COR-L47 (cell line): ENCODE measurements at regions not wholly inside any gene's neighbourhood (a gene's known extent, or its start where the extent isn't known, plus 50 kb on each side); places are given as distances from the start of the nearest gene placed in this dataset.

ENCODE experiments used
- DNase-seq: peaks from one replicate; lab custom pipeline; 2025; lab: John Stamatoyannopoulos, UW

DNA sequence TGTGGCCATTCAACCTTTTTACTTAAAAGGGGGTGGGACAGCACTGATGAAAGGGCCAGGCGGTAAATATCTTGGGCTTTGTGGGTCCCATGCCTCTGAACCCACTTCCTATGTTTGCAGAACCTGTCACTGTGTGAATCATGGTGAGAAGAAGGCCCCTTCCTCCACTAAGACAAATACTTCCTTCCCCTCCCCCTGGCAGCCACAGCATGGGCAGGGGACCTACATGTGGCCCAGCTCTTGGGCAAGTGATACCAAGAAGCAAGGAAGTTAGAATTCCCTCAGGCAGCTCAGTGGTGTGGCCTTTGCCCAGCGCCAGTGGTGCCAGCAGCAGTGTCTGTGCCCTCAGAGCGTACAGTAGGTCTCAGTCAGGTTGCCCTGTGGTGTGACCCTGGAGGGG lies 168.6 kb downstream of the TRIM33 start:
- DNase-seq = no peak

DNA sequence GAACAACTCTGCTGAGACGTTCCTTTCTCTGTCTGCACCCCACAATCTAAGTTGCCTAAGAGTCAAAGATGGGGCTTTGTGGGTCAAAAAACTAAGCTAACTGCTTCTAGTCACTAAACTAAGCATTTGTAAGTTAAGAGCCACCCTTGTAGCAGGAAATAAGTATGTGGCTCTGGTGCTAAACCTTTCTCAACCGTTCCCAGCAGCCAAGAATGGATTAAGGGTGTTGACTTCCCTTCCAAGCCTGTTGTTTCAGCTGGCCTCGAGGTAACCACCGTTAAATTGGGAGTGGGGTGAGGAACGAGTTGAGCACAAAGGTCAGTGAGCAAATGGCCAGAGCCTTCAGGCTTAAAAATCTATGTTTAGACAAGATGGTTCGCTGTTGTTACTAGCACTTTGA lies 169.1 kb downstream of the TRIM33 start:
- DNase-seq = no peak

DNA sequence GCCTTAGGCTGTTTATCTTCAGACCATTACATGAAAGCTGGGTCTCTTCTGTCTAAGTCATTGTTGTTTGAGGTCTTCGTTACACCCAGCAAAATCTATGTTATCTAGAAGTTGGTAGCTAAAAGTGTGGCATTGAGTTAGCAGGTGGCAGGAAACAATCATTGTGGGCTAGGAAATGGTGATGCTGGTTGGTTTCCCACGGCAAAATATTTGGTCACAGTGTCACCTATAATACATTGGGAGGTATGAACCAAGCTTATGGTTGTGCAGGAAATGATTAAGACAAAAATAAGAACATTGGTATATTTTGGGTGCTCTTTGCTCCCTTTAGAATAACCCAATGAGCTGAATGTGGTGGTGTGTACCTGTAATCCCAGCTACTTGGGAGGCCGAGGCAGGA lies 169.7 kb downstream of the TRIM33 start:
- no peak for DNase-seq

DNA sequence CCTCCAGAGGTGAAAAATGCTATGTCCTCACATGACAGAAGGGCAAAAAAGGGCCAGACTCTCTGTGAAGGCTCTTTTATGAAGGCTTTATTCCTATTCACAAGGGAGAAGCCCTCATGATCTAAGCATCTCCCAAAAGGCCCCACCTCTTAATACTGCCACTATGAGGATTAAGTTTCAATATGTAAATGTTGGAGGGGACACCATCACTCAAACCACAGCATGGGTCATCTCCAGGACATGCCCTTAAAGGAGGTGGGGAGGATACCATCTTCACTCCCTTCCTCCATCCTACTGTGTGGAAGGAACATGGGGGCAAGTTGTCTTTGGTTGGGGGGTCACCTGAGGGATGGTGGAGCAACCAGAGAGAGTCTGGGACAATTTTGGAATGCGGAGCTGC lies 170.1 kb downstream of the TRIM33 start:
- no peak for DNase-seq

DNA sequence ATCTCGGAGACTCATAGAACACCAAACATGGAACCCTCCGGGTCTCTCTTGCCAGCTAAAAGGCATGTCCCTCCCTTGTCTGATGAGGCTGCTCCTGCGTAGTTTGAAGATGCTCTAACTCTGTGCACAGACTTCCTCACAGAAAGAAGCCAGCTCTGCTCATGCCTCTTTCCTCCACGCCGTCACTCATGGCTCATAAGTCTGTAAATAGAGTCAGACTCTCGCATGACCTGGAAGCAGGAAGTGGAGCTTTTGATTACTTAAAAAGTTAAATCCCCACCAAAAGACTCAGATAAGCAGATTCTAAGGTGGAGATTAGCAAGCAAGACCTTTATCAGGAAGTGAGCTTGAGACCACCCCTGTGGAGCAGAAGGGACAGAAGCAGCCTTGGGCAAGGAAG lies 171.6 kb downstream of the TRIM33 start:
- no peak for DNase-seq

DNA sequence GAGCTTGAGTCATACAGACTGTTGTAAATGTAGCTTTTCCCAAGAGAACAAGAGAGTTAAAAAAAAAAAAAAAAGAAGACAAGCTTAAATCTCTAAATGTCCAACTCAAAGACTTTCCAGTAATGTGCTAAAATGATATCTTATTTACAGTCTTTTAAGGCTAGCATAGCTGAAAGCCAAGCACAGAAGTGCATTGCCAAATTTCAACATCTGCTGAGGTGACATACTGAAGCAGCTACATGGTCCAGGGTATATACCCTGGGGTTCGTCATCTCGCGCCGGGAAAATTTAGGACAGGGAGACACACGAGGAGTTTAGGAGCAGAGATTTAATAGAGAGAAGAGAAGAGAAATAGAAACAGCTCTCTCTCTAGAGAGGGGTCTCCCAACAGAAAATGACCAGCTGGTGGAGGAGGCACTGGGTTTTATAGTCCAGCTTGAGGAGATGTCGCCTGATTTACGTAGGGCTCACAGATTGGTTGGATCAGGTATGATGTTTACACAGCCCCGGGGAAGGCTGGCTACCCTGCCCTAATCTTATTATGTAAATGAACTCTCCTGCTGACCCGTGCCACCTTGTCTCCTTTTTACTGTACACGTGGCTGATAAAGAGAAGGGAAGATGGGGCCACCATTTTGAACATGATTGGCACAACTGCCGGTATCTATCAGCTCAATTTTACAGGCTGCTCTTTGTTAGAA lies 172.7 kb downstream of the TRIM33 start:
- DNase-seq = no peak

DNA sequence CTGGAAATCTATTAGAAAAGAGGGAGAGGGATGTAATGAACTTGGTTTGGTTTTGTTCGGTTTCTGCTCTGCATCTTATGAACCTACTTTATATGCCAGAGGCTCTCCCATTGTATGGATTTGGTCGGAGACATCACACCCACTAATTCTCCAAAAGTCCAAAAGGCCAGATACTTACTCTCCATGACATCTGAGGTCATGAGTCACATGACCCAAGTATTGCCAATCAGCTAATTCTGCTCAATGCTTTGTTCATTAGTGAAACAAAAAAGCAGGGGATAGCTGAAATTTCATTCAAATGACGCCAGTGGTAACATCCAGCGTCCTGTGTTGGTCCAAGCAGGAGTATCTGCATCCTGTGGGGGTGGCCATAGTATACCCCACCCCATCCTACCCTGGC lies 173.6 kb downstream of the TRIM33 start:
- no peak for DNase-seq

DNA sequence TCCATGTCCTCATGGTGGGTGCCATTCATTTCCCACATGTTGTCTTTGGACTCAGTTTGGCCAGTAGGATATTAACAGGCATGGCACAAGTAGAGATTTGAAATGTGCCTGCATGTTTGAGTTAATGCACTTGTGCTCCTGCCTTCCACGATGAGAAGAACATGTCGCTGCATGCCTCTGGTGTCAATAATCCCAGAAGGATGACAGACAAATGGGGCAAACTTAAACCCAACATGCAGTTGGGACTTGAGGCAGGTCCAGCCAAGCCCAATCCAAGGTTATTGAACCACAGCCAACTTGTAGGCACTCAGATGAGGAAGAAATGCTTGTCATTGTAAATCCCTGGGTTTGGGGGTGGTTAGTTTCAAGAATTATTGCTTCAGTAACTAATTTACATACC lies 174.6 kb downstream of the TRIM33 start:
- no peak for DNase-seq

DNA sequence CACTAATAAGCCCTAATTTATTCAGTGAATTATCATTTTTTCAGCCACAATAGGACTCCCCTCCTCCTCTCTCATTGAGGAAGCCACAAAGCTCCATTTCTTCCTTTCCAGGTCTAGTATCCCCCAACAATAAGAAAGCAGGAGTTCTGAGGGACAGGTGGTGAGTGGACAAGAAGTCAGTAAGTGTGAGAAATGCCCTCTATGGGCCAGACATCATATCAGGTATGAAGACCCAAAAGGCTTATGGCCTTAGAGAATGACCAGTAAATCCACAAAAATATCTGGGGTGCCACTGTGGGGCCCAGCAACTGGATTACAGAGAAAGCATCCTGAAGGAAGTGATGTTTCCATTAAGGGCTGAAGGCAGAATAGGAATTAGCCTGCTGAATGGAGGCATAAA lies 175.7 kb downstream of the TRIM33 start:
- DNase-seq = no peak

DNA sequence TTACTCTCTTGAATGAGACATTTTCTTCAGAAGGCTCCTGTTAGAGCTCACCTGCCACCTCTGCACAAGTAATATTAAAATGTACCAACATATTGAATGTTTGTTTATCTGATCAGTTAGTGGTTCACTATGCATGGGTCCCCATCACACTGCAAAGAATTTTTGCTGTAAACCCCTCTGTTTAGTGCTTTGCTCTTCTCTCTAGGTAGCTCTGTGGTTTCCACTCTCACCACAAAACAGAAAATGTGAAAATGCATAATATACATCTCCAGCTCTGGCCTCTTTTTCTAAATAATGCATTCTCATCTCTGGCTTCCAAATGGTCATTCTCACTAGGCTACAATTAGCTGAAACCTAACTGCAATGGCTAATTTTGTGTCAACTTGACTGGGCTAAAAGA lies 176.7 kb downstream of the TRIM33 start:
- DNase-seq = no peak

DNA sequence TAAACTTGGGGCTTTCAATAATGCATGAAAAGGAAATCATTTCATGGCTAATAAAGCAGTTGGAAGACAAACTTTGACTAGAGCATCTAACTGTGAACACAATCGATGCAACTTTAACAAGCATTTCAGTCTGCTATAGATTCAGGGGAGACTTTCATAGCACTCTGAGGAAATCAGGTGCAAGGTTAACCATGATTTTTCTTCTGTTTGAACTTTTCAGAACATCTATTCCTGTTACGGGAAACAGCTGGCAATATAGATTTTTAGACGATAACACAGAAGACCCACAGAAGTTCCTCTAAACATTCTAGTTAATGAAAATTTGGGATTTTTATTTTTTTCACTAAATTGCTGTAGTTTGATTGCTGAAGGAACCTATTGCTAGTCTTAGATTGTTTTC lies 177.3 kb downstream of the TRIM33 start:
- no peak for DNase-seq

DNA sequence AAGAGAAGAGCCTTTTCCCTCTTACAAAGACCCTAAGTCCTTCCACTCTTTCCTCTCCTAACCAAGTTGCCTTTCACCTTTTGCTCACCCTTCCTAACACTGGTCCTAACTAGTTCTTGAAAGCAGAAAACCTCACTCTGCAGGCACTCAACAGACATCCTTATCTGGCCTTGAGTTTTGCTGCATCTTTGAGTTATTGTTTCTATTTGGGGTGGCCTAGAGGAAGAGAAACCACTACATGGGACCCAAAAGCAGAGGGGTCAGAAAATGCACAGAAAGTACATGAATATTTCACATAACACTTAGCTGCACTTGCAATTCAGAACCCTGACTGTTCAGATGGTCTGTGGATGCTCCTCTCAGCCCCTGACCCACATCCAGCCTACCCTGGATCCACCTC lies 178.3 kb upstream of the SYT6 start:
- no peak for DNase-seq

DNA sequence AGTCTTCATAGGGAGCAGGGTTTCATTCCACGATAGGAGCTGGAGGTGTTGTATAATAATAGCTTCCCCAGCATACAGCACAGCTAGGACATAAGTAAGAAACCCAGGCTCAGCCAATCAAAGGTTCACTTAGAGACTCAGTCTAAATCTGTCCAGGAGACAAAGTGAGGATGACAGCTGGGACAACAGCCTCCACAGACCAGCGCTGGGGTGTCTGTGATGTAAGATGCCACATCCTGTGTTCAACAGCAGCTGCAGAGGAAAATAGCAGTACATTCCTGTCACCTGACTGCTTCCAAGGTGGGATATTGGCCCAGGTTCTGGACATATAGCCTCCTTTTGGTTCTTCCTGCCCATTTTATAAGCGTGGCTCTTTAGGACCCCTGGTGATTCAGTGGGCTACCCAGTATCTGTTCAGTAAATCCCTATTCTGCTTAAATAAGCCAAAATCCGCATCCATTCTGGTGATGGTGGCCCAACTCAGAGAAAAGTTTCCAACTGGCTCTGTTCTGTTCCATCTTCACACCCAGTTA lies 176.8 kb upstream of the SYT6 start:
- DNase-seq = no peak

DNA sequence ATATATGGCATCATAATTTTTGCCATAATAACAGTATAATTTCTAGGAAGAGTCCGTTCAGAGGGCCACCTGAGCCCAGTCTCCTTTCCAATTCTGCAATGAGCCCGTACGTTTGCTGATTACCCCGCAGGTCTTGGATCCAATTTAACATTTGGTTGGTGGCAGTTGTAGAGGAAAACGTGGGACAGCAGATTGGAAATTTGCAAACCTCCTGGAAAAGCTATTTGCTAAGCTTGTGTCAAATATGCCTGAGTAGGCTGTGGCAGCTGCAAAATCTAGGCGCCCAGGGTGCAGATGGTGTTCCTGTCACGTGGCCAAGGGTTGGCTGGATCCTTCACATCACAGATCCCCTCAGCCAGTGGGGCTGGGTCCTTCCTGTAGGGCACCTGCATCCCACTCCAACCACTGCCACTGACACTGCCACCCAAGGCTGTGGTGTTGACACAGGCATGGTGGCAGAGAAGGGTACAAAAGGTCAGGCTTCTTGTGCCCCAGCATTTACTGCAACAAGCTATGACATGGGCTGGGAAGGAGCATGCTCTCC lies 174.8 kb upstream of the SYT6 start:
- no peak for DNase-seq

DNA sequence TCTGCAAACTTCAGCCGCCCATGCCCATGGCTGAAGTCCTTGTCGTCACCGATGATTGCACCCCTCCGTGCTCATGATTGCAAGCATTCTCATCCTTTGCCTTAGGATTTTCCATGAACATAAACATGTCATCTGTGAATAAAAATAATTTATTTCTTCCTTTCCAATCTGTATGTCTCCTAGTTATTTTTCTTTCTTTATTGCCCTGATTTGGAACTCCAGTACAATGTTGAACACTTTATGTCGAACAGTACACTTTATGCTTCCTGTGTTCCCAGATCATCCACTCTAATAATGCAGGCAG lies 170.9 kb upstream of the SYT6 start:
- DNase-seq = no peak

DNA sequence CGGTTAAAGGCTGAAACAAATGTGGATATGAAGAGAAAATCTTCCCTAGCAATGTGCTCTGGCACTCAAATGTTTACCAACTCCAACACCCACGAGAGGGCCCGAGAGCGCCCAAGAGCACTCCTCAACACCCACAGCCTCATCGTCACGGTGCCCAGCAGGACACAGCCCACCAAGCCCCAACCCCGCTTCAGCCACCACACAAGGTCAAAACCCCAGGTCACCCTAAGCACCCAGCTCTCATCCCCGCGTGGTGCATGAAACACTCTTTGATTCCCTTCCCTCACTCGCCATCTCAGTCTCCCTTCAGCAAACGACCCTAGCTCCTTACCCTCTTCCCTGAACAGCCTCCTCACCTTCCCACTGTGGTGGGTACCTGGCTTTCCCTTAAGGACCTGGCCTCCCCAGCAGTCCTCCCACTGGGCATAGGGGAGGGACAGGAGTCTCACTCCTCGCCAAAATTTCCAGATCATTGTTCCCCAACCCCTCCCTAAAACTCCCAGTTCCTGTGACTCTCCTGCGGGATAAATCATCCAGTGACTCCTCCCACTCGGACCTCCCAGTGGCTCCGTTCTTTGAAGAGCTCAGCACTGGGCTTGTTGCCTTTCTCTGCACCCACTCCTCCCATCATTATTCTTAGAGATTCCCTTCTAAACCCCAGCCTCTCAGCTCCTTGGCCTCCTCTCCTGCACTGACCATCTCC lies 170.4 kb upstream of the SYT6 start:
- DNase-seq = no peak

DNA sequence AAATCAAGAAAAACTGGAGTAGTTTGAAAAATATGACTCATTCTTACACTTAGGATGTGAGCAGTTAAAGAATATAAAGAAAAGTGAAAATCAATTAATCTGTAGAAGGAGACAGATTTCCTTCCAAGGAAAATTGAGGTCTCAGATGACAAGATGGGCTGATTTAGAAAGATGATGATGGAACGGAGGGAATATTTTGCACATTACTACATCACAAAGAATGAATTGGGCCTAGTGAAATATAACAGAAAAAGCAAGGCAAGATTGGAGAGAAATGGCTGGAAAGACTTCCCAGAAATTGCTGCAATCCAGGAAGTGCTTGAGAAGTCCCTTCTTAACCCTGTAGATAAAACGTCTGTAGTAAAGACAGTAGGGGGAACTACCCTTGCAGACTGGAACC lies 169.1 kb upstream of the SYT6 start:
- no peak for DNase-seq

DNA sequence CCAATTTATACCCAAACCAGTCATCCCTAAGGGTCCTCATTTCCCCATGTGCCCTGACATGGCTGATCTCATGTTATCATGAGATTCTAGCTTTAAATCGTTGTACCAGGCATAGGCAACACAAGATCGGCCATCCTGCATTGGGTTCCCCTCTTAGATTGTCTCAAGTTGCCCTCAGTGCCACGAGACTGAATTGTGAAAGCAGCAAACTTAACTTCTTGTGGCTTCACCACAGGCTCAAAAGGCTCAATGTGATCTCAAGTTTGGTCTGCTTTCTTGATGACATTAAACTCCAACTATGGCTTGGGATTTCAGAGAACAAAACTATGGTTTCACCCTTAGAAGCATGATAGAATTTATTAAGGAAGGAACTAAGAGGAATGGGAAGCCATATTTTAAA lies 168.5 kb upstream of the SYT6 start:
- no peak for DNase-seq

DNA sequence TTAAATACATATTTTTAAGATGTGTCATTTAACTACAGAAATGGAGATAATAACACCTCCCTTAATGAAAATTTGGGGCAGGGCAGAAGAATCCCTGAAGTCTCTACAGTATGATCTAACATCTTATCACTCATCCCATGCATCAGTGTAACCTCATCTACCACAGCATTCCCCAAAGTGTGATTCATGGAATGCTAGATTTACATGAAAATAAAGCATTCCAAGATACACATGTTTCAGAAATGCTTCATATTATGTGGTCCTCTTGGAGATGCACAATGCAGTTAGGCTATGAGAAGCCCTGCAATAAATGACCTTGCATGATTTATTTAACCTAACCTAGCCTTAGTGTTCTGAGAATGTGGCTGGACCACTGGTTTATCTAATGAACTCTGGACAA lies 166.9 kb upstream of the SYT6 start:
- no peak for DNase-seq

DNA sequence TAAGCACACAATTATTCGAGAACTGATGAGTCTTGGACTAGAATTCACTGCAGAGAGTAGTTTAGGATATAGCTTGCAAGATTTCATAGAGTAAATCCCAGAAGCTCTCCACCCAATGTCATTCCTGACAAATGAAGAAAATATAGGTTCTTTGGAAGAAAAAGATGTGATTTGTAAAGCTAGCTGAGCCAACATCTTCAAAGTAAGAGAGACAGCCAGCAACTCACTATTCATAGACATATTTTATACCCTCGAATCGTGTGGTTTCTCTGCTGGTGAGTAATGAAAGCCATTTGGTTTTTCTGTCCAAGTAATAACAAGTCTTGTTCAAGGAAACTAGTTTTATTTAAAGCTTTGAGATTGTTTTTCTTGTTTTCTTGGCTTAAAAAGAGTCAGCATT lies 165.7 kb upstream of the SYT6 start:
- DNase-seq = no peak

DNA sequence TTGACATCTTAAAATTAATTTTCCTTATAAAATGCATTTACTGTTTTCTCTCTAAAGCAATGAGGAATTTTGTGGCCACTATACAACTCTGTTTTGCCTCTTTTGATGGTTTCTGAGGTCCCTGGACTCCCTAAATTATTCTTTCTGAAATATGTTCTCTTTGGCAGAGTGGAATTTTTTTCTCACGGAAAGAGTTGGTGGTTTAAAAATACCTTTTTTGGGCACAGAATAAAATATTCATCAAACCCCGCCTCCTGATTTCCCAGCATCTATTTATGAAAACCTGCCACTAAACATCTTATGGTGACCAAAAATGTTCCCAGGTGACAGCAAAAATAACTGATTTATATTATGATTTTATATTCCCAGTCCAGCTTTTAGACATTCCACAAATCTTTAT lies 165.3 kb upstream of the SYT6 start:
- DNase-seq = no peak

DNA sequence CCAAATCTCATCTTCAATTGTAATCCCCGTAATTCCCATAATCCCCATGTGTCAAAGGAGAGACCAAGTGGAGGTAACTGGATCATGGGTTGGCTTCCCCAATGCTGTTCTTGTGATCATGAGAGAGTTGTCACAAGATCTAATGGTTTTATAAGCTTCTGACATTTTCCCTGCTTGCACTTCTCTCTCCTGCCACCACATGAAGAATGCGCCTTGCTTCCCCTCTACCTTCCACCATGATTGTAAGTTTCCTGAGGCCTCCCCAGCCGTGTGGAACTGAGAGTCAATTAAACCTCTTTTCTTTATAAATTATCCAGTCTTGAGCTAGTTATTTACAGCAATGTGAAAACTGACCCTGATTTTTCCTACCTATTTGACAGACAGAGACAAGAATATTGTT lies 162.5 kb upstream of the SYT6 start:
- no peak for DNase-seq

DNA sequence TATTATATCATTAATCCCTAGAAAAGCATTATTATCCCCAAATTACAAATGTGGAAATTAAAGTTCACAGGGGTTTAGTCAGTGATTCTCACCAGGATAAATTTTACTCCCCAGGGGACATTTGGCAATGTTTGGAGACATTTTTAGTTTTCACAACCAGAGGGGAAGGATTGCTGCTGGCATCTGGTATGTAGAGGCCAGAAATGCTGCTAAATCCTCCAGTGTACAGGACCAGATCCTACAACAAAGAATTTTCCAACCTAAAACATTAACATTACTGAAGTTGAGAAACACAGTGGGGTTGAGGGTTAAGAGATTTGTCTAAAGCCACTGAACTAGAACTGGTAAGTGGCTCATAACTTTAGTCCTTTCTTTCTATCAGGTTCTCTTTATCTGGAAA lies 162.0 kb upstream of the SYT6 start:
- no peak for DNase-seq

DNA sequence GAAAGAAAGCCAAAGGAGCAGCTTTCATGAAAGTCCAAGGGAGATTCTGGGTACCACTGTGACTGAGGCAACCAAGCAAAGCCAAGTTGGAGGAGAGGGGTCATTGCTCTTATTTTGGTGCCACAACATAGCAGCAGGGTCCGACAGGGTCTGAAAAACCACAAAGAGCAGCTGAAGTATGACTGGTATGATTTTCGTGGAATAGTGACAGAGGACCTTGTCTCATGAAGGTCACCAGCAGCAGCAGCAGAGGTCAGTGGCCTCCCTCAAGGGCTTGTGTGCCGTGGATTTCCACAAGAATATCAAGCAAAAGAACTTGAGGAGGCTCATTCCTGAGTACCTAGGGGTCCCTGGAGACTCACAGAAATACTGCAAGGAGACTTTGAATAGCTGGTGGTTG lies 160.9 kb upstream of the SYT6 start:
- no peak for DNase-seq
